Osteocyte (in vitro differentiated cells): ENCODE measurements at regions not wholly inside any gene's neighbourhood (a gene's known extent, or its start where the extent isn't known, plus 50 kb on each side); places are given as distances from the start of the nearest gene placed in this dataset.
A peak's percentile ranks its signal among the peaks of the same experiment; 100 is the strongest.
"Not testable (repeated sequence)": the region's sequence is repeated elsewhere in the genome, so short reads cannot be mapped to it uniquely, and the experiment has no call there.

Source experiments
- DNase-seq: peaks from one replicate; pipeline ENCODE4 v3.0.0; 2021; ENCODE audit warnings: mixed read lengths; ENCODE audit not compliant: unreplicated experiment; ENCODE audit errors: extremely low spot score
- H3K27ac Mint-ChIP-seq: one replicate; pipeline ENCODE4 v1.8.0; 2021; ENCODE audit warnings: mild to moderate bottlenecking, mixed read lengths; ENCODE audit not compliant: unreplicated experiment
- H3K27me3 Mint-ChIP-seq: one replicate; pipeline ENCODE4 v1.8.0; 2021; ENCODE audit warnings: mixed read lengths; ENCODE audit not compliant: unreplicated experiment
- H3K36me3 Mint-ChIP-seq: one replicate; pipeline ENCODE4 v1.8.0; 2021; ENCODE audit warnings: mixed read lengths; ENCODE audit not compliant: unreplicated experiment
- H3K4me1 Mint-ChIP-seq: one replicate; pipeline ENCODE4 v1.8.0; 2021; ENCODE audit warnings: mixed read lengths; ENCODE audit not compliant: unreplicated experiment
- H3K4me3 Mint-ChIP-seq: one replicate; pipeline ENCODE4 v1.8.0; 2021; ENCODE audit warnings: mild to moderate bottlenecking, moderate library complexity, mixed read lengths; ENCODE audit not compliant: unreplicated experiment
- H3K9me3 Mint-ChIP-seq: one replicate; pipeline ENCODE4 v1.8.0; 2021; ENCODE audit warnings: mixed read lengths; ENCODE audit not compliant: unreplicated experiment
- CTCF ChIP-seq: fragments of 200-600 bp; sonication (generic); IDR thresholded peaks from 2 replicates; pipeline ENCODE4 v1.5.0; 2021; ENCODE audit warnings: antibody characterized with exemption, mild to moderate bottlenecking, moderate library complexity

DNA sequence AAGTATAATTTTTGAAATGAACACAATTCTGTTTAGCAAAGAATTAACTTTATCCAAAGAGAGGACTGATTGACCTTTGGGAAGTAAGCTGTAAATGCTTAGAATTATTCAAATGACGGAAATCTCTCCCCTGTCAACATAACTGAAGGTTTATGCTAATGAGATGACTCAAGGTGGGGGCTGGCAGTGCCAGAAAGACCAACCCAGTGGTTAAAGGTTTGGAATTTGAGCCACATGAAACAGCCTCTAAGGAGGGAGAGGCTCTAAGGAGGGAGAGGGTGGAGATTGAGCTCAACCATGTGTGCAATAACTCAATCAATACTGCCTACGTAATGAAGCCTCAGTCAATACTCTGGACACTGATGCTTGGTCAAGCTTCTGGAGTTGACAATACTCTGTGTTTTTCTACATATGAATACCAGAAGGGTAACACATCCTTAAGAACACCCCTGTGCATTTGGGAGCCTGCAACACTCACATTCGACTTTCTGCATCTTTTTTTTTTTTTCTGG lies 123.4 kb upstream of the TENT5A start:
- no peak for DNase-seq
- no peaks in the 10 kb centered on the region for H3K4me1 Mint-ChIP-seq
- no peak overlapping the region for H3K27ac Mint-ChIP-seq
- peaks cover 17% of the 10 kb centered on the region for H3K36me3 Mint-ChIP-seq
- peaks cover 15% of the 10 kb centered on the region for H3K9me3 Mint-ChIP-seq
- H3K27me3 Mint-ChIP-seq: no peaks in the 10 kb centered on the region
- no peak for TF ChIP-seq CTCF
- no peak overlapping the region for H3K4me3 Mint-ChIP-seq

- not testable (repeated sequence) for H3K27me3 Mint-ChIP-seq, H3K27ac Mint-ChIP-seq, DNase-seq, H3K4me3 Mint-ChIP-seq
- Mint-ChIP-seq H3K4me1 (peaks cover 28% of the 10 kb centered on the region), H3K9me3 (peaks cover 16% of the 10 kb centered on the region), H3K36me3 (peaks cover 17% of the 10 kb centered on the region)
Observed at GRCh38 chr6:81869749-81870508, 117.4 kb upstream of the TENT5A start.

- no peaks in the 10 kb centered on the region for H3K27me3 Mint-ChIP-seq
- H3K4me3 Mint-ChIP-seq: no peak overlapping the region
- no peak for DNase-seq
- H3K36me3 Mint-ChIP-seq: no peaks in the 10 kb centered on the region
- TF ChIP-seq CTCF: no peak
- no peaks in the 10 kb centered on the region for H3K9me3 Mint-ChIP-seq
- peak overlapping the region; percentile 96 for H3K27ac Mint-ChIP-seq
- peaks cover 64% of the 10 kb centered on the region for H3K4me1 Mint-ChIP-seq
Observed at GRCh38 chr6:81865712-81866111, 113.2 kb upstream of the TENT5A start.

- no peaks in the 10 kb centered on the region for H3K9me3 Mint-ChIP-seq
- H3K36me3 Mint-ChIP-seq: no peaks in the 10 kb centered on the region
- H3K27ac Mint-ChIP-seq: peak overlapping the region; percentile 16
- TF ChIP-seq CTCF: no peak
- H3K4me3 Mint-ChIP-seq: no peak overlapping the region
- H3K4me1 Mint-ChIP-seq: peaks cover 80% of the 10 kb centered on the region
- H3K27me3 Mint-ChIP-seq: no peaks in the 10 kb centered on the region
- no peak for DNase-seq
Observed at GRCh38 chr6:81864124-81864523, 111.6 kb upstream of the TENT5A start.

DNA sequence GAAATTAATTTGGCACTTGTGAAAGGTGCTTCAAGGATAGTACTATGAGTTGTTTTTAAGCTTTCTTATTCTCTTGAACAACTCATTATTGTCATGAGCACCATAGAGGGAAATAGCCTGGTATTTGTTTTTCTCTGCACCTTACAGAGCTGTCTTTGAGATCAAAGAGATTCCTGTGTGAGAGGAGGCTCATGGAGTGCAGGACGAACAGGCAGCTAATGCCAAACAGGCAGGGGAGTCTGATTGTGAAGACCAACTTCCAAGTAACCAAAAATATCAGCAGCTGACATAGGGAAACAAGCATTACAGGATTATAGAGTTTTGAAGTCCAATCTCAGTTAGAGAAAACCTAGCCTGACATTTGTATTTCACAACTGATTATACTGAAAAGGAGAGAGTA lies 110.6 kb upstream of the TENT5A start:
- TF ChIP-seq CTCF: no peak
- no peak for DNase-seq
- Mint-ChIP-seq H3K36me3 (no peaks in the 10 kb centered on the region), H3K4me3 (no peak overlapping the region), H3K27ac (peak overlapping the region; percentile 48), H3K4me1 (peaks cover 79% of the 10 kb centered on the region), H3K27me3 (no peaks in the 10 kb centered on the region), H3K9me3 (no peaks in the 10 kb centered on the region)
